ENCODE measurements at regions not wholly inside any gene's neighbourhood (a gene's known extent, or its start where the extent isn't known, plus 50 kb on each side); places are given as distances from the start of the nearest gene placed in this dataset.
A peak's percentile ranks its signal among the peaks of the same experiment; 100 is the strongest.

DNA sequence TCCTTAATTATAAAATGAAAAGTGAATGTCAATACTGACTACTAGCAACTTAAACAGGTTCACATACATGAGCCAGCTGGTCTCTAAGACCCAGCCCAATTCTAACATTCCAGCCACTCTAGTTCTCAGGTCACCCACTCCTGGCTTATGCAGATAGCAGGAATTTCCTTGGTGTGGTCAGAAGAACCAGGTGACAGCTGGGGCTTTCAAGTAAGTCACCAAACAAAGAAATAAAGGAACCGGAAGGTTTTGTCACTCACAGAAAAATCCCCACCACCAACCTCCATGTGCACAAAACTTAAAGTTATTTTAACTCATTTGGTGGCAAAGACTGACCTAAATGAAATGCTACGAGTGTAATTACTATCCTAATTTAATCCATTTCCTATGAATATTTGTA lies 129.6 kb upstream of the CDKN3 start:
- no peak overlapping the region for H4K8ac ChIP-seq (ENCODE audit: low read depth, low read length)
- no peak overlapping the region for H2BK5ac ChIP-seq (ENCODE audit: low read length)
- H4K5ac ChIP-seq (ENCODE audit: low read length), result no peak overlapping the region
- H3K27me3 ChIP-seq (ENCODE audit: insufficient read depth, low read length, poor library complexity), result no peaks in the 10 kb centered on the region
- H3K36me3 ChIP-seq (ENCODE audit: control insufficient read depth, insufficient read depth, low read length), result no peaks in the 10 kb centered on the region
- no peak overlapping the region for H2BK15ac ChIP-seq (replicated peaks; ENCODE audit: low read depth)
- H3K23ac ChIP-seq (ENCODE audit: low read length), result no peak overlapping the region
- no peak overlapping the region for H2BK120ac ChIP-seq (ENCODE audit: low read depth, low read length)
- no peak overlapping the region for H3K18ac ChIP-seq (ENCODE audit: low read length)
- DNase-seq, result peak; percentile 59
- WGBS (ENCODE audit: extremely low coverage, insufficient coverage, low lambda C conversion rate), result no CpG with 5 or more reads among the region's 2 CpGs
- H2AK5ac ChIP-seq (ENCODE audit: low read length), result no peak overlapping the region
- H3K4me1 ChIP-seq (ENCODE audit: control insufficient read depth, low read depth, low read length), result no peaks in the 10 kb centered on the region
- no peaks in the 10 kb centered on the region for H3K79me1 ChIP-seq (ENCODE audit: low read length)
- no peak overlapping the region for H3K4me3 ChIP-seq (ENCODE audit: low read length)
- H3K56ac ChIP-seq (ENCODE audit: low read length), result peak overlapping the region; percentile 8
- H3K9ac ChIP-seq (ENCODE audit: low read length), result no peak overlapping the region
- H3K4ac ChIP-seq (ENCODE audit: low read depth, low read length), result no peak overlapping the region
- no peak overlapping the region for H3K27ac ChIP-seq (ENCODE audit: low read depth, low read length)
- H3K79me2 ChIP-seq (ENCODE audit: control insufficient read depth, insufficient read depth, low read length), result no peaks in the 10 kb centered on the region
- no peak overlapping the region for H3K4me2 ChIP-seq (ENCODE audit: low read length)

DNA sequence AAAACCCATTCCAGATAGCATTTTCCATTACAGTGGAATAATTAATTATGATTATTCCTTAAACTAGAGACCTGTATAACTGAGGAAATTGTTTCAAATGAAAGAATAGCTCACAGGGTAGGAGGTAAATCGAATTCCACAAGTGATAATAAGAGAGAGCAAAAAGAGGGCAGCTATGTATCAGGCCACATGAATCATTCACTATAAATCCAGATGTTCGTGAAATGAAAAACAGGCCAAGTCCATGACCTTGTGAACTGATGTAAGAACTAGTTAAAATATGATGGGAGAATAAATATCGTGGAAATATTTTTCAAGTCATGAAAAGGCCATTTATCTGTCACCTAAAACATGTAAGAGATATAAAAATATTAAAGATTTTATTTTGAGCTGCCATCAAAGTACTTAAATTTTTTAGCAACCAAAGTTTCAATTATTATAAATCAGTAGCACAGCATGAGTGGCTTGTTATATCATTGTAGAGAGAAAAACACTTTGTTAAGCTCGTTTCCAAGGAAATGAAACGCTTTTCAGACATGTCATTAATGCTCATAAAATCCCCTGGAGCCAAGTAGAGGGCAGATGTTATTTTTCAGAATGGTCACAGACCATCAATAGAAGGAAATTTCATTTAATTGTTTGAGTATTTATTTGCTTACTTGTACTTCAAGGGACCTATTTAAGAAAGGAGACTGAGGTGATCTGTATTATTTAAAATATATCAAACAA lies 120.6 kb upstream of the CDKN3 start:
- H3K18ac ChIP-seq (ENCODE audit: low read length), result no peak overlapping the region
- no peak overlapping the region for H2BK15ac ChIP-seq (replicated peaks; ENCODE audit: low read depth)
- no peaks in the 10 kb centered on the region for H3K79me1 ChIP-seq (ENCODE audit: low read length)
- H3K4me3 ChIP-seq (ENCODE audit: low read length), result no peak overlapping the region
- no CpG with 5 or more reads among the region's 5 CpGs for WGBS (ENCODE audit: extremely low coverage, insufficient coverage, low lambda C conversion rate)
- no peak overlapping the region for H3K9ac ChIP-seq (ENCODE audit: low read length)
- H3K27me3 ChIP-seq (ENCODE audit: insufficient read depth, low read length, poor library complexity), result no peaks in the 10 kb centered on the region
- no peak overlapping the region for H2AK5ac ChIP-seq (ENCODE audit: low read length)
- H4K5ac ChIP-seq (ENCODE audit: low read length), result no peak overlapping the region
- no peaks in the 10 kb centered on the region for H3K4me1 ChIP-seq (ENCODE audit: control insufficient read depth, low read depth, low read length)
- no peaks in the 10 kb centered on the region for H3K36me3 ChIP-seq (ENCODE audit: control insufficient read depth, insufficient read depth, low read length)
- H3K56ac ChIP-seq (ENCODE audit: low read length), result no peak overlapping the region
- no peak overlapping the region for H3K4me2 ChIP-seq (ENCODE audit: low read length)
- no peaks in the 10 kb centered on the region for H3K79me2 ChIP-seq (ENCODE audit: control insufficient read depth, insufficient read depth, low read length)
- no peak overlapping the region for H3K23ac ChIP-seq (ENCODE audit: low read length)
- no peak overlapping the region for H3K4ac ChIP-seq (ENCODE audit: low read depth, low read length)
- no peak overlapping the region for H2BK5ac ChIP-seq (ENCODE audit: low read length)
- no peak overlapping the region for H3K27ac ChIP-seq (ENCODE audit: low read depth, low read length)
- no peak for DNase-seq
- H2BK120ac ChIP-seq (ENCODE audit: low read depth, low read length), result no peak overlapping the region
- no peak overlapping the region for H4K8ac ChIP-seq (ENCODE audit: low read depth, low read length)

DNA sequence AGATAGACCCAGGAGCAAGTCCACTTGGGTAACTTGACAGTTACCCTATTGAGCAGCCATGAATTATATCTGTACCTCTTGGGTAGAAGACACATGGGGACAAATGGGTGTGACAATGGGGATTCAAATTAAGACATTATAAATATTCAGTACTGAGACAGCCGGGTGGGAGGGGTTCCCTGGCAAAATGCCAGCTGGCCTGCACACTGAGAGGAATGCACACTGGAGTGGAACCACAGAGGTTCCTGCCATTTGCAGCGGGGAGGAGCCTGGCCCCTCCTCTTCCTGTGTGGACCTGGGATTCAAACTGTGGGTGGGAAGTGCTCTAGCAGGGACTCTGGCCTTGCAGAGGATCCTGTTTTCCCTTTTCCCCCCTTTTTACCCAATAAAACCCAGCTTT lies 118.7 kb upstream of the CDKN3 start:
- Histone ChIP-seq H3K9ac (ENCODE audit: low read length) (no peak overlapping the region), H2BK120ac (ENCODE audit: low read depth, low read length) (no peak overlapping the region), H3K4me3 (ENCODE audit: low read length) (no peak overlapping the region), H2BK5ac (ENCODE audit: low read length) (no peak overlapping the region), H3K23ac (ENCODE audit: low read length) (no peak overlapping the region), H4K5ac (ENCODE audit: low read length) (no peak overlapping the region), H3K56ac (ENCODE audit: low read length) (no peak overlapping the region), H2AK5ac (ENCODE audit: low read length) (no peak overlapping the region), H3K79me2 (ENCODE audit: control insufficient read depth, insufficient read depth, low read length) (no peaks in the 10 kb centered on the region), H3K27me3 (ENCODE audit: insufficient read depth, low read length, poor library complexity) (no peaks in the 10 kb centered on the region), H3K79me1 (ENCODE audit: low read length) (no peaks in the 10 kb centered on the region), H3K18ac (ENCODE audit: low read length) (no peak overlapping the region), H3K4me2 (ENCODE audit: low read length) (no peak overlapping the region), H3K4ac (ENCODE audit: low read depth, low read length) (no peak overlapping the region), H3K27ac (ENCODE audit: low read depth, low read length) (no peak overlapping the region), H4K8ac (ENCODE audit: low read depth, low read length) (no peak overlapping the region), H3K36me3 (ENCODE audit: control insufficient read depth, insufficient read depth, low read length) (no peaks in the 10 kb centered on the region), H2BK15ac (replicated peaks; ENCODE audit: low read depth) (no peak overlapping the region), H3K4me1 (ENCODE audit: control insufficient read depth, low read depth, low read length) (no peaks in the 10 kb centered on the region)
- WGBS (ENCODE audit: extremely low coverage, insufficient coverage, low lambda C conversion rate), result no CpG with 5 or more reads among the region's 2 CpGs
- DNase-seq, result no peak

GRCh38 chr14:54278665-54279295 lies 118.0 kb upstream of the CDKN3 start:
- no peak overlapping the region for H3K18ac ChIP-seq (ENCODE audit: low read length)
- H3K36me3 ChIP-seq (ENCODE audit: control insufficient read depth, insufficient read depth, low read length), result no peaks in the 10 kb centered on the region
- no peaks in the 10 kb centered on the region for H3K79me1 ChIP-seq (ENCODE audit: low read length)
- H3K4ac ChIP-seq (ENCODE audit: low read depth, low read length), result no peak overlapping the region
- WGBS (ENCODE audit: extremely low coverage, insufficient coverage, low lambda C conversion rate), result no CpG with 5 or more reads among the region's 7 CpGs
- no peak overlapping the region for H3K56ac ChIP-seq (ENCODE audit: low read length)
- no peak overlapping the region for H3K23ac ChIP-seq (ENCODE audit: low read length)
- no peak overlapping the region for H2AK5ac ChIP-seq (ENCODE audit: low read length)
- H3K4me2 ChIP-seq (ENCODE audit: low read length), result no peak overlapping the region
- H3K27me3 ChIP-seq (ENCODE audit: insufficient read depth, low read length, poor library complexity), result no peaks in the 10 kb centered on the region
- H3K9ac ChIP-seq (ENCODE audit: low read length), result no peak overlapping the region
- H3K4me1 ChIP-seq (ENCODE audit: control insufficient read depth, low read depth, low read length), result no peaks in the 10 kb centered on the region
- H2BK120ac ChIP-seq (ENCODE audit: low read depth, low read length), result no peak overlapping the region
- no peak overlapping the region for H2BK15ac ChIP-seq (replicated peaks; ENCODE audit: low read depth)
- no peaks in the 10 kb centered on the region for H3K79me2 ChIP-seq (ENCODE audit: control insufficient read depth, insufficient read depth, low read length)
- DNase-seq, result no peak
- H4K8ac ChIP-seq (ENCODE audit: low read depth, low read length), result no peak overlapping the region
- no peak overlapping the region for H4K5ac ChIP-seq (ENCODE audit: low read length)
- no peak overlapping the region for H3K27ac ChIP-seq (ENCODE audit: low read depth, low read length)
- H3K4me3 ChIP-seq (ENCODE audit: low read length), result no peak overlapping the region
- no peak overlapping the region for H2BK5ac ChIP-seq (ENCODE audit: low read length)

DNA sequence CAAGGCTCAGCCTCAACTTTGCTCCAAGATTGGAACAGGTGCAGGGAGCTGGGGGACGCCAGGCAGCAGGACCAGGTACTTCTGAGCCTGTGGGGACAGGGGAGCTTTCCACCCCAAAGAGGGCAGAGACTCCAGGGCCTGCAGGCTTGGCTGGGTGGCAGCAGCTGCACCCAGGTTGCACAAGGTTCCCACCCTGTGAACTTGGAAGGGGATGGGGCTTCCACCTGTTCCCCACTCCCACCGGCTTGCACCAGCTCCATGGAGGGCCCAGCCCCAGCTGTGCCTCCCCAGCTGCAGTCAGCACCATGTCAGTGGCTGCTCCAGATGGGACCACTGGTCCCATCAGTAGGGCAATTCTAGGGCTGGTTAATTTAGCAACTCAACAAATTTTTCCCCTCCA lies 114.0 kb upstream of the CDKN3 start:
- no peak overlapping the region for H2BK120ac ChIP-seq (ENCODE audit: low read depth, low read length)
- H3K27me3 ChIP-seq (ENCODE audit: insufficient read depth, low read length, poor library complexity), result no peaks in the 10 kb centered on the region
- no peaks in the 10 kb centered on the region for H3K36me3 ChIP-seq (ENCODE audit: control insufficient read depth, insufficient read depth, low read length)
- H3K79me2 ChIP-seq (ENCODE audit: control insufficient read depth, insufficient read depth, low read length), result no peaks in the 10 kb centered on the region
- H3K4me2 ChIP-seq (ENCODE audit: low read length), result no peak overlapping the region
- no peak overlapping the region for H3K18ac ChIP-seq (ENCODE audit: low read length)
- no peak overlapping the region for H3K27ac ChIP-seq (ENCODE audit: low read depth, low read length)
- no CpG with 5 or more reads among the region's 2 CpGs for WGBS (ENCODE audit: extremely low coverage, insufficient coverage, low lambda C conversion rate)
- H3K56ac ChIP-seq (ENCODE audit: low read length), result no peak overlapping the region
- no peaks in the 10 kb centered on the region for H3K4me1 ChIP-seq (ENCODE audit: control insufficient read depth, low read depth, low read length)
- no peak overlapping the region for H4K8ac ChIP-seq (ENCODE audit: low read depth, low read length)
- H3K23ac ChIP-seq (ENCODE audit: low read length), result no peak overlapping the region
- no peak overlapping the region for H2BK15ac ChIP-seq (replicated peaks; ENCODE audit: low read depth)
- no peak overlapping the region for H3K9ac ChIP-seq (ENCODE audit: low read length)
- no peak for DNase-seq
- H4K5ac ChIP-seq (ENCODE audit: low read length), result no peak overlapping the region
- no peaks in the 10 kb centered on the region for H3K79me1 ChIP-seq (ENCODE audit: low read length)
- no peak overlapping the region for H2AK5ac ChIP-seq (ENCODE audit: low read length)
- H3K4me3 ChIP-seq (ENCODE audit: low read length), result no peak overlapping the region
- H2BK5ac ChIP-seq (ENCODE audit: low read length), result no peak overlapping the region
- no peak overlapping the region for H3K4ac ChIP-seq (ENCODE audit: low read depth, low read length)

DNA sequence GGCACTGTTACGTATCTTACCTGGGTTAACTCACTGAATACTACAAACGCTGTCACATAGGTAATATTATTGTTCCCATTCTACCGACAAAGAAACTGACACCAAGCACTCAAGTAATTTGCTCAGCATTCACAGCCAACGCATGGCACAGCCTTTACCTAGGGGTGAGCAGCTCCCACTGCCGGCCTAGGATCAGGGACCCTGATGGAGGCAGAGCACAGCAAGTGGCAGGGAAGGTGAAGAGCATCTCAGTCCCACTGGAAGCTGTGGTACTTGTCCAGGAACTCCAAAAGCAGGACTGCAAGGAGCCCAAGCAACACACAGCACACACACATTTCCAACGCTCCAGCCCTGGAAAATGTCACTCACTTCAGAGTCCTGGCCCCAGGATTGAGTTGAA lies 111.8 kb upstream of the CDKN3 start:
- Histone ChIP-seq H2BK15ac (replicated peaks; ENCODE audit: low read depth) (no peak overlapping the region), H3K9ac (ENCODE audit: low read length) (no peak overlapping the region), H2AK5ac (ENCODE audit: low read length) (no peak overlapping the region), H3K56ac (ENCODE audit: low read length) (no peak overlapping the region), H3K4me2 (ENCODE audit: low read length) (no peak overlapping the region), H3K18ac (ENCODE audit: low read length) (no peak overlapping the region), H4K8ac (ENCODE audit: low read depth, low read length) (no peak overlapping the region), H3K36me3 (ENCODE audit: control insufficient read depth, insufficient read depth, low read length) (no peaks in the 10 kb centered on the region), H2BK120ac (ENCODE audit: low read depth, low read length) (no peak overlapping the region), H3K23ac (ENCODE audit: low read length) (no peak overlapping the region), H3K4ac (ENCODE audit: low read depth, low read length) (no peak overlapping the region), H3K4me1 (ENCODE audit: control insufficient read depth, low read depth, low read length) (no peaks in the 10 kb centered on the region), H4K5ac (ENCODE audit: low read length) (no peak overlapping the region), H3K79me1 (ENCODE audit: low read length) (no peaks in the 10 kb centered on the region), H3K27ac (ENCODE audit: low read depth, low read length) (no peak overlapping the region), H3K27me3 (ENCODE audit: insufficient read depth, low read length, poor library complexity) (no peaks in the 10 kb centered on the region), H3K4me3 (ENCODE audit: low read length) (no peak overlapping the region), H3K79me2 (ENCODE audit: control insufficient read depth, insufficient read depth, low read length) (no peaks in the 10 kb centered on the region), H2BK5ac (ENCODE audit: low read length) (no peak overlapping the region)
- WGBS (ENCODE audit: extremely low coverage, insufficient coverage, low lambda C conversion rate), result no CpG with 5 or more reads among the region's 6 CpGs
- no peak for DNase-seq
